B cell (primary cell): ENCODE measurements at regions not wholly inside any gene's neighbourhood (a gene's known extent, or its start where the extent isn't known, plus 50 kb on each side); places are given as distances from the start of the nearest gene placed in this dataset.

Source experiments
- ATAC-seq: fragments of 200-7000 bp; cut with Tn5 transposase; one replicate; pipeline ENCODE4 v1.10.0; 2021; ENCODE audit warnings: low read depth, mild to moderate bottlenecking, moderate number of reproducible peaks, moderate library complexity
- CTCF ChIA-PET: fragments of 350-600 bp; sonication (Branson Sonifier 250); formaldehyde crosslinking; loops from one replicate; lab custom pipeline; 2021; ENCODE audit warnings: antibody characterized with exemption, inconsistent platforms; lab: Charles Lee
- POLR2A ChIA-PET: fragments of 350-600 bp; sonication (Branson Sonifier 250); formaldehyde crosslinking; loops from one replicate; lab custom pipeline; 2021; ENCODE audit warnings: antibody characterized with exemption; lab: Charles Lee
- DNase-seq: peaks from one replicate; pipeline ENCODE4 v3.0.0; 2013
- H2AFZ ChIP-seq: 2 replicates; pipeline ENCODE4 v1.6.1; 2012; ENCODE audit warnings: mild to moderate bottlenecking, low read depth, low read length; ENCODE audit not compliant: insufficient read depth, poor library complexity, severe bottlenecking
- H3K27ac ChIP-seq, 2 donors: 1 replicate in 1 of 2; 2 replicates in 1 of 2; pipeline ENCODE4 v1.5.1; 2012 to 2013; ENCODE audit warnings: low read length in 2 of 2, mild to moderate bottlenecking in 2 of 2, moderate library complexity in 1 of 2
- H3K27me3 ChIP-seq, 4 experiments: fragments of 200-600 bp in 1 of 4; sonication (generic) in 1 of 4; replicated peaks in 1 of 4; 1 replicate in 2 of 4; 2 replicates in 2 of 4; pipeline versions ENCODE4 v1.6.1 to v1.7.0; 2013 to 2016; ENCODE audit warnings: low read length in 3 of 4, mild to moderate bottlenecking in 2 of 4, mixed read lengths in 1 of 4, moderate library complexity in 1 of 4; ENCODE audit not compliant: insufficient read depth in 4 of 4, control insufficient read depth in 3 of 4; ENCODE audit errors: control extremely low read depth in 1 of 4
- H3K36me3 ChIP-seq, 2 experiments: replicated peaks in 1 of 2; 1 replicate in 1 of 2; 2 replicates in 1 of 2; pipeline versions ENCODE4 v1.6.1 to v1.7.1; 2013; ENCODE audit warnings: low read length in 1 of 2; ENCODE audit not compliant: insufficient read depth in 2 of 2, control insufficient read depth in 1 of 2; ENCODE audit errors: control extremely low read depth in 1 of 2, extremely low read depth in 1 of 2
- H3K4me1 ChIP-seq, 2 donors: fragments of 200-600 bp in 1 of 2; sonication (generic) in 1 of 2; 1 replicate in 1 of 2; 2 replicates in 1 of 2; pipeline versions ENCODE4 v1.5.1 to v1.6.1; 2013 to 2017; ENCODE audit warnings: low read length in 2 of 2; ENCODE audit not compliant: control insufficient read depth in 2 of 2, insufficient read depth in 2 of 2
- H3K4me2 ChIP-seq: replicated peaks from 2 replicates; pipeline ENCODE3; 2012; ENCODE audit warnings: mild to moderate bottlenecking, low read depth, low read length; ENCODE audit not compliant: poor library complexity, severe bottlenecking
- H3K4me3 ChIP-seq, 5 experiments: fragments of 200-600 bp in 1 of 5; sonication (generic) in 1 of 5; 1 replicate in 3 of 5; 2 replicates in 2 of 5; pipeline versions ENCODE4 v1.5.1 to v1.7.0; 2011 to 2016; ENCODE audit warnings: low read length in 4 of 5, mild to moderate bottlenecking in 4 of 5, low read depth in 2 of 5, control low read depth in 1 of 5, moderate library complexity in 1 of 5; ENCODE audit not compliant: insufficient read depth in 1 of 5; ENCODE audit errors: control extremely low read depth in 1 of 5, extremely low read depth in 1 of 5
- H3K79me2 ChIP-seq: fragments of 200-600 bp; sonication (generic); one replicate; pipeline ENCODE4 v1.6.0; 2016; ENCODE audit warnings: low read length; ENCODE audit not compliant: control insufficient read depth, insufficient read depth
- H3K9ac ChIP-seq: fragments of 200-600 bp; sonication (generic); 2 replicates; pipeline ENCODE4 v1.6.1; 2017; ENCODE audit warnings: mild to moderate bottlenecking, low read length, moderate library complexity
- H3K9me3 ChIP-seq, 3 donors: one replicate each; pipeline versions ENCODE4 v1.6.1 to v1.7.1; 2013; ENCODE audit warnings: low read length in 2 of 3; ENCODE audit not compliant: control insufficient read depth in 2 of 3, insufficient read depth in 1 of 3; ENCODE audit errors: control extremely low read depth in 1 of 3
- H4K20me1 ChIP-seq: 2 replicates; pipeline ENCODE4 v1.6.0; 2012; ENCODE audit warnings: mild to moderate bottlenecking, low read length; ENCODE audit not compliant: insufficient read depth, control insufficient read depth, poor library complexity, severe bottlenecking
- H3K27ac Mint-ChIP-seq: one replicate; pipeline ENCODE4 v1.8.0; 2021; ENCODE audit warnings: mixed read lengths
- H3K27me3 Mint-ChIP-seq: one replicate; pipeline ENCODE4 v1.8.0; 2021; ENCODE audit warnings: mixed read lengths
- H3K4me1 Mint-ChIP-seq: one replicate; pipeline ENCODE4 v1.8.0; 2021; ENCODE audit warnings: mixed read lengths
- H3K4me3 Mint-ChIP-seq: one replicate; pipeline ENCODE4 v1.8.0; 2021; ENCODE audit warnings: mixed read lengths
- H3K9me3 Mint-ChIP-seq: one replicate; pipeline ENCODE4 v1.8.0; 2022; ENCODE audit warnings: mixed read lengths; ENCODE audit not compliant: insufficient read depth
- CTCF ChIP-seq: fragments of 200-600 bp; IDR thresholded peaks from one replicate; pipeline ENCODE4 v1.8.0; 2022; ENCODE audit warnings: antibody characterized with exemption, mild to moderate bottlenecking
- EZH2 ChIP-seq: IDR thresholded peaks from 2 replicates; pipeline ENCODE4 v1.6.1; 2012; ENCODE audit warnings: borderline replicate concordance, low read depth, mild to moderate bottlenecking, moderate library complexity, low read length; ENCODE audit not compliant: insufficient read depth, poor library complexity, severe bottlenecking
- WGBS: methylation state at CpG from one replicate; pipeline ENCODE4 v1.1.5; 2013; ENCODE audit warnings: missing lambda C conversion rate; ENCODE audit not compliant: insufficient coverage; 5-methylcytosine and 5-hydroxymethylcytosine counted together
- intact Hi-C: fragments of 100-400 bp; cut with micrococcal nuclease; formaldehyde crosslinking; loops from one replicate; pipeline ENCODE4 v1.10.0; 2022

GRCh38 chr2:76464310-76464709 is 753.6 kb upstream of the GCFC2 start:
- no peaks in the 10 kb centered on the region for H4K20me1 ChIP-seq
- H3K4me3 ChIP-seq = no peak overlapping the region
- no peak overlapping the region for H3K4me2 ChIP-seq
- no peaks in the 10 kb centered on the region for H3K27me3 ChIP-seq
- no peak for ATAC-seq
- ChIA-PET POLR2A (no interaction called here), CTCF (no interaction called here)
- H3K4me1 ChIP-seq = no peaks in the 10 kb centered on the region
- no peaks in the 10 kb centered on the region for H3K36me3 ChIP-seq
- no peak for TF ChIP-seq EZH2
- no peak for TF ChIP-seq CTCF
- no peak overlapping the region for H3K4me3 Mint-ChIP-seq
- no peaks in the 10 kb centered on the region for H3K27me3 Mint-ChIP-seq
- WGBS = 100% methylated on average over 1 of the region's 2 CpGs
- H3K27ac ChIP-seq = no peak overlapping the region
- intact Hi-C loops = no loop called here
- no peak for DNase-seq
- no peaks in the 10 kb centered on the region for H3K4me1 Mint-ChIP-seq
- no peak overlapping the region for H3K27ac Mint-ChIP-seq
- no peak overlapping the region for H3K9ac ChIP-seq
- H3K9me3 Mint-ChIP-seq = peaks cover 2% of the 10 kb centered on the region
- H2AFZ ChIP-seq = no peak overlapping the region
- H3K9me3 ChIP-seq = no peaks in the 10 kb centered on the region
- H3K79me2 ChIP-seq = no peaks in the 10 kb centered on the region

GRCh38 chr2:76461431-76461830 is 750.7 kb upstream of the GCFC2 start:
- H3K27ac ChIP-seq = no peak overlapping the region
- H3K4me1 ChIP-seq = no peaks in the 10 kb centered on the region
- no peak overlapping the region for H3K4me3 Mint-ChIP-seq
- H3K4me3 ChIP-seq = no peak overlapping the region
- no peaks in the 10 kb centered on the region for H3K27me3 ChIP-seq
- H3K9me3 ChIP-seq = no peaks in the 10 kb centered on the region
- no peak overlapping the region for H3K27ac Mint-ChIP-seq
- ATAC-seq (no peak), DNase-seq (no peak)
- no peaks in the 10 kb centered on the region for H3K27me3 Mint-ChIP-seq
- H3K36me3 ChIP-seq = no peaks in the 10 kb centered on the region
- no peak for TF ChIP-seq CTCF
- TF ChIP-seq EZH2 = no peak
- peaks cover 3% of the 10 kb centered on the region for H3K9me3 Mint-ChIP-seq
- no CpG with 5 or more reads among the region's 4 CpGs for WGBS
- no peaks in the 10 kb centered on the region for H3K79me2 ChIP-seq
- ChIA-PET POLR2A (no interaction called here), CTCF (no interaction called here)
- H4K20me1 ChIP-seq = no peaks in the 10 kb centered on the region
- H3K4me2 ChIP-seq = no peak overlapping the region
- no peak overlapping the region for H3K9ac ChIP-seq
- H2AFZ ChIP-seq = no peak overlapping the region
- H3K4me1 Mint-ChIP-seq = no peaks in the 10 kb centered on the region
- intact Hi-C loops = no loop called here
